ENCODE measurements at regions not wholly inside any gene's neighbourhood (a gene's known extent, or its start where the extent isn't known, plus 50 kb on each side); places are given as distances from the start of the nearest gene placed in this dataset.

DNA sequence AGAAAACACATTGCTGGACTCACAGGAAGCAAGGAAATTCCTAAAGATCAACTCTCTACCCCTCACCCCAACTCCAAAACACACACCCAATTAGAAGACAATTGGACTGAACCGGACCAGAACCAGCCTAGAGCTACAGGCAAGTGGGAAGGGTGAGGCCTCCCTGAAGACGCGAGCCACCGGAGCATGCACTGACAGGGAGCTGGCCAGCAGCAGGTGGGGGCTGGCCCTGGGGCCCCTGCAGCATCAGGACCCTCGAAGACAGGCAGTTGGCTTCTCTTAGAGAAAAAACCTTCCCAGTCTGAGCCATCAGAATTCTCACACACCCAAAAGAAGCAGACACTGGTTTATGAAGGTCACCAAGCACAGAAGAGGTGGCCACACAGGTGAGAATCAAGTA lies 209.5 kb upstream of the DIO3 start:
- Histone ChIP-seq H3K27me3 (ENCODE audit: control insufficient read depth, insufficient read depth, low read length) (no peaks in the 10 kb centered on the region), H3K4me3 (ENCODE audit: low read depth, low read length) (no peak overlapping the region), H3K36me3 (ENCODE audit: control insufficient read depth, insufficient read depth, low read length) (no peaks in the 10 kb centered on the region)
- no peak for DNase-seq (ENCODE audit: low read depth)
- TF ChIP-seq, protein P1, sequence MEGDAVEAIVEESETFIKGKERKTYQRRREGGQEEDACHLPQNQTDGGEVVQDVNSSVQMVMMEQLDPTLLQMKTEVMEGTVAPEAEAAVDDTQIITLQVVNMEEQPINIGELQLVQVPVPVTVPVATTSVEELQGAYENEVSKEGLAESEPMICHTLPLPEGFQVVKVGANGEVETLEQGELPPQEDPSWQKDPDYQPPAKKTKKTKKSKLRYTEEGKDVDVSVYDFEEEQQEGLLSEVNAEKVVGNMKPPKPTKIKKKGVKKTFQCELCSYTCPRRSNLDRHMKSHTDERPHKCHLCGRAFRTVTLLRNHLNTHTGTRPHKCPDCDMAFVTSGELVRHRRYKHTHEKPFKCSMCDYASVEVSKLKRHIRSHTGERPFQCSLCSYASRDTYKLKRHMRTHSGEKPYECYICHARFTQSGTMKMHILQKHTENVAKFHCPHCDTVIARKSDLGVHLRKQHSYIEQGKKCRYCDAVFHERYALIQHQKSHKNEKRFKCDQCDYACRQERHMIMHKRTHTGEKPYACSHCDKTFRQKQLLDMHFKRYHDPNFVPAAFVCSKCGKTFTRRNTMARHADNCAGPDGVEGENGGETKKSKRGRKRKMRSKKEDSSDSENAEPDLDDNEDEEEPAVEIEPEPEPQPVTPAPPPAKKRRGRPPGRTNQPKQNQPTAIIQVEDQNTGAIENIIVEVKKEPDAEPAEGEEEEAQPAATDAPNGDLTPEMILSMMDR (IDR thresholded peaks at IDR 0.05; ENCODE audit: insufficient read depth, low read length, poor library complexity, severe bottlenecking), result no peak

DNA sequence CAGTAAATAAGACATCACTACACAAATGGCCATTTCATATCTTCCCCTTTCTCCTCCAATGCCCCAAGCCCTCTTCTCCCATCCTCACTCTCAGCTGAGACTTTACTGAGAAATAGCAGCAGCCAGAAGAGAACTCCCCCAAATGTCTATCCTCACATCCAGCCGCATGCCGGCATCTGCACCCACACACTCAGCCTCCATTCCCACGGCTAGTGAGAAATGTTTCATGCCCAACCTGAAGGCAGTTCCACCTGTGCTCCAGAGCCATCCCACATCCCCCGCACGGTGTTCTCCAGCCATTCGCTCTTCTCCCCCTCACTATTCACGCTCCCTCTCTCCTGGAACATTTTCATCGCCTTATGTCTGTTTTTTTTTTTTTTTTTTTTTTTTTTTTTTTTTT lies 208.7 kb upstream of the DIO3 start:
- H3K27me3 ChIP-seq (ENCODE audit: control insufficient read depth, insufficient read depth, low read length), result no peaks in the 10 kb centered on the region
- H3K36me3 ChIP-seq (ENCODE audit: control insufficient read depth, insufficient read depth, low read length), result no peaks in the 10 kb centered on the region
- TF ChIP-seq, protein P1 (IDR thresholded peaks at IDR 0.05; ENCODE audit: insufficient read depth, low read length, poor library complexity, severe bottlenecking), result no peak
- no peak for DNase-seq (ENCODE audit: low read depth)
- no peak overlapping the region for H3K4me3 ChIP-seq (ENCODE audit: low read depth, low read length)

DNA sequence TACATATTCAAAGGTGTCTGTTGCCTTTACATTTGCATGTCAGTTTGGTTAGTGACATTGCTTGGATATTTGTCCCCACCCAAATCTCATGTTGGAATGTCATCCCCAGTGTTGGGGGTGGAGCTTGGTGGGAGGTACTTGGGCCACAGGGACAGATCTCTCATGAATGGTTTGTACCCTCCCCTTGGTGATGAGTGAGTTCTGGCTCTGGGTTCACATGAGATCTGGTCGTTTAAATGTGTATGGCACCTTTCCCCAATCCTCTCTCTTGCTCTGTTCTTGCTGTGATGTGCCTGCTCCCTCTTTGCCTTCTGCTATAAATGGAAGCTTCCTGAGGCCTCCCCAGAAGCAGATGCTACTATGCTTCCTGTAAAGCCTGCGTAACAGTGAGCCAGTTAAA lies 207.9 kb upstream of the DIO3 start:
- no peaks in the 10 kb centered on the region for H3K36me3 ChIP-seq (ENCODE audit: control insufficient read depth, insufficient read depth, low read length)
- no peak for DNase-seq (ENCODE audit: low read depth)
- TF ChIP-seq, protein P1 (IDR thresholded peaks at IDR 0.05; ENCODE audit: insufficient read depth, low read length, poor library complexity, severe bottlenecking), result no peak
- no peaks in the 10 kb centered on the region for H3K27me3 ChIP-seq (ENCODE audit: control insufficient read depth, insufficient read depth, low read length)
- no peak overlapping the region for H3K4me3 ChIP-seq (ENCODE audit: low read depth, low read length)

DNA sequence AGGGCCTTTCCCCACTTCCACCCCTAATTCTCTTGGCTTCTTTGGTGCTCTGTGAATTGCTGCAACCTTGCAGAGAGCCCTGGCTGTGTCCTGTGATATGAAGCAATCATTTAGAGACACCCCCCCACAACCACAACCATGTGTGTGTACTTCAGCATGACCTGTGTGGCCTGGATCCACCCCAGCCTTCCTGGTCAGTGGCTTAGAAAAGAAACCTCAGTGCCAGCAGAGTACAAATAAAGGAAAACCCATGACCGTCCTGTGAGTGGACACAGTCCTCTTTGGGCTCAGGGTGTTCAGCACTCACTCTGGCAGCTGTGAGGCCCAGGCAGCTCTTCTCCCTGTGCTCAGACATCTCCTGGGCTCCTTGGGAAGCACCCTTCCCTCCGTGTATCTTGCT lies 206.6 kb upstream of the DIO3 start:
- H3K27me3 ChIP-seq (ENCODE audit: control insufficient read depth, insufficient read depth, low read length), result peaks cover 7% of the 10 kb centered on the region
- no peaks in the 10 kb centered on the region for H3K36me3 ChIP-seq (ENCODE audit: control insufficient read depth, insufficient read depth, low read length)
- DNase-seq (ENCODE audit: low read depth), result no peak
- TF ChIP-seq, protein P1 (IDR thresholded peaks at IDR 0.05; ENCODE audit: insufficient read depth, low read length, poor library complexity, severe bottlenecking), result no peak
- no peak overlapping the region for H3K4me3 ChIP-seq (ENCODE audit: low read depth, low read length)

DNA sequence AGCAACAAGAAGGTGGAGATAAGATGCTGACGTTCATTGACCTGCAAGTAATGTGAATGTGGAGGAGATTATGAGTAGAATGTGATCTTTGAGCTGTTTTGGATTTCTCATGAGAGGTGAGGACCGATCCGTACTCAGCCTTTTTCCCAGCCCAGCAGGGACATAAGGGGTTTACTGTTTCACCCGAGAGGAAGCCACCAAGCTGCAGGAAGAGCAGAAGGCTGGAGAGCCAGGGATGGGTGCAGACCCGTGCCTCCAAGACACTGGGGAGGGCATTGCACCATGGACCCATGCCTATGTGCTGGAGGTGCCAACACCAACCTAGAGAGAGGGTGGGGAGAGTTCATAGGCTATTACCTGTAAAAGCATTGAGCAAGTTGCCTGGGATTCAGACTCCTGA lies 206.0 kb upstream of the DIO3 start:
- Histone ChIP-seq H3K4me3 (ENCODE audit: low read depth, low read length) (no peak overlapping the region), H3K27me3 (ENCODE audit: control insufficient read depth, insufficient read depth, low read length) (peaks cover 11% of the 10 kb centered on the region), H3K36me3 (ENCODE audit: control insufficient read depth, insufficient read depth, low read length) (no peaks in the 10 kb centered on the region)
- TF ChIP-seq, protein P1 (IDR thresholded peaks at IDR 0.05; ENCODE audit: insufficient read depth, low read length, poor library complexity, severe bottlenecking), result no peak
- no peak for DNase-seq (ENCODE audit: low read depth)

DNA sequence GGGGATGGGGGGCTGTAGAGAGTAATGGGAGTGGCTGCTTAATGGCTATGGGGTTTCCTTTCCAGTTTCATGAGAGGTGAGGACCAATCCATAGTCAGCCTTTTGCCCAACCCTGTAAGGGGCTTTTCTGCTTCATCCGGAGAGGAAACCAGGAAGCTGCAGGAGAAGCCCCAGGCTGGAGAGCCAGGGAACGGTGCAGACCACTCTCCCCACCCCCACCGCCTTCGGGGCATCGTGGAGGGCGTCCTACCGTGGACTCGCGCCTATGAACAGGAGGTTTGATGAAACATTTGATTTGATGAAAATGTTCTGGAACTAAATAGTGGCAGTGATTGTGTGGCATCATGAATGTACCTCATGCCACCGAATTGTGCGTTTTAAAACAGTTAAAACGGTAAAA lies 204.3 kb upstream of the DIO3 start:
- Histone ChIP-seq H3K4me3 (ENCODE audit: low read depth, low read length) (no peak overlapping the region), H3K36me3 (ENCODE audit: control insufficient read depth, insufficient read depth, low read length) (no peaks in the 10 kb centered on the region), H3K27me3 (ENCODE audit: control insufficient read depth, insufficient read depth, low read length) (peaks cover 27% of the 10 kb centered on the region)
- no peak for DNase-seq (ENCODE audit: low read depth)
- TF ChIP-seq, protein P1 (IDR thresholded peaks at IDR 0.05; ENCODE audit: insufficient read depth, low read length, poor library complexity, severe bottlenecking), result no peak

Data from kidney epithelial cell (primary cell).